ENCODE measurements at regions not wholly inside any gene's neighbourhood (a gene's known extent, or its start where the extent isn't known, plus 50 kb on each side); places are given as distances from the start of the nearest gene placed in this dataset.
"Not testable (repeated sequence)": the region's sequence is repeated elsewhere in the genome, so short reads cannot be mapped to it uniquely, and the experiment has no call there.

DNA sequence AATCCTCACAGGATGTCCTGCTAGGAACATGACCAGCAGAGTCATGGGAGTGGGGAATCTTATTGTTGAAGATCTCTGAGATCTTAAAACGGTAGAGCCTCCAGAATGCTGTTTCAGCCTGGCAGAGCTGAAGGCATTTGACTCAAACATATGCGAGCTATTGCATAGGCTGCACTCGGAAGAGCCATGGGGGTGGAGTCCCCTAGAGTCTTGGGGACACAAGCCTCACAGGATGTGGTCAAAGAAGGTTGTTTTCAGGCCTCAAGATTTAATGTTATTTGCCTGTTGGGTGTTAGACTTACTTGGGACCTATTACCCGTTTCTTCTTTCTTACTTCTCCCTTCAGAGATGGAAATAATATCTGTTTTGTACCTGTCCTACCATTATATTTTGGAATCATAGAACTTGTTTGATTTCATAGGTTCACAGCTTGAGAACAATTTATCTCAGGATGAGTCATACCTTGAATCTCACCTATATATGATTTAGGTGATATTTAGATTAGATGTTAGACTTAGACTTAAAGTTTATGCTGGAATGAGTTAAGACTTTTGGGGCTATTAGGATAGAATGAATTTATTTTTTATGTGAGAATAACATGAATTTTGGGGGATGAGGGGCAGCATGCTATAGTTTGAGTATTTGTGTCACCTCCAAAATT, 172.2 kb upstream of the ATP2B1 start:
- no peak for DNase-seq (ENCODE audit: low read depth in 2 of 2)

DNA sequence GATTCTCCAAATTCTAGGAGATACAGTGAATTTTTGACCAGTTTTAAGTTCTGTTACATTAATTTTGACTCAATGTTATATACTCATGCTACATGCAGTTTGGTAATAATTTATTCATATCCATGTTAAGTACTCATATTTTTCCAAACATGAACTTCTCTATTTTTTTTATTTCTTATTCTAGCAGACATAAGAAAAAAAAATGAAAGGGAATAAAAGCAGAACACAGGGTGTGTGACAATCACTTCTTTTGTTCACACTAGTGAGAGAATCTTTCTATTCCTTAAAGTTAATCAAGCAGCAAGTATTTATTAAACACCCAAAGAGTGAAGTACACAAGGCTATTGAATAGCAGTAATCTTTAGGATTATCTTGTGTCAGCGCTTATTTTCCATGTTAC, 171.1 kb upstream of the ATP2B1 start:
- DNase-seq (ENCODE audit: low read depth in 2 of 2) = no peak

DNA sequence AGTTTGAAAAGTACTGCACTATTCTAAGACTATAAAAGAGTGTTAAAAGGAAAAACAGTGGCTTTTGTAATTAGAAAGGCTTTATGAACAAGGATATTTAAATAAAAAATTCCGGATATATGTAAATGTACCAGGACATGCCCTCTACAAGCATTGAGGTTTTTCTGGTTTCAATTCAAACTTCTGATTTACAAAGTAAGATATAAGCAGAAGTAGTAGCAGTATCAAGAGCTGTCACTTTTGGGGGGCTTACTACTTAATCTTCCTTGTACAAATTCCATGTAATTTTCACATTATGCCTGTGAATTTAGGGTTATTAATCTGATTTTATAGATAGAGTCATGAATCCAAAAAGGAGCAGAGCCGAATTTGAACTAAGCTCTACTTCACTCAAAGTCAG, 170.3 kb upstream of the ATP2B1 start:
- DNase-seq (ENCODE audit: low read depth in 2 of 2) = no peak

DNA sequence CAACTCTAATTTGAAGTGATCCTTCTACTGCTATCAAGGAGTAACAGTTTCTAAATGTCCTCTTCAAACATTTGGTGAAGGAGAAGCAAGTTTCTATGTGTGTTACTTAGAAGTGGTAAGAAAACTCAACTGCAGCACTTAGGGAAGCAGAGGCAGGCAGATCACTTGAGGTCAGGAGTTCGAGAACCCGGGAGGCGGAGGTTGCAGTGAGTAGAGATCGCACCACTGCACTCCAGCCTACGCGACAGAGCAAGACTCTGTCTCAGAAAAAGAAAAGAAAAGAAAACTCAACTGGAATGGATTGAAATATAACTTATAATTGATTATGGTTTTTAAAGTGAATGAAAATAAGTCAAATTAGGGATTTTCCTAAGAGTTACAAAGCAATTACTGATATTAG, 169.7 kb upstream of the ATP2B1 start:
- DNase-seq (ENCODE audit: low read depth in 2 of 2) = no peak

DNA sequence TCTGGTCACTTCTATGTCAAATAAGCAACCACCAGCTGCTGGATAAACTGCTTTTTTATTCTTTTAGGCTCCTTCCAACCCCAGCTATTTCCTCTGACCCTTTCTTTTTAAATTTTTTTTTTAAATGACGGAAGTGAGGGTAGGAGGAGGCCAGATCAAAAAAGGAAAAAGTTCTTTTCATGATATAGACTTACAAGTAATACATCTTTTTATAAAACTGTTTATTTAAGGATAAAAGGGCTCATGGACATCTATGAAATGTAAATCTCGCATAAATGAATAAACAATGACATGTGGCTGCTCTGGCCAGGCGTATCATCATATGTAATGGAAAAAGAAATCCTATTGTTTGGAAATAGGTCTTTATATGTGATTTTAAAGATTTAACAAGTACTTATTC, 169.0 kb upstream of the ATP2B1 start:
- no peak for DNase-seq (ENCODE audit: low read depth in 2 of 2)

DNA sequence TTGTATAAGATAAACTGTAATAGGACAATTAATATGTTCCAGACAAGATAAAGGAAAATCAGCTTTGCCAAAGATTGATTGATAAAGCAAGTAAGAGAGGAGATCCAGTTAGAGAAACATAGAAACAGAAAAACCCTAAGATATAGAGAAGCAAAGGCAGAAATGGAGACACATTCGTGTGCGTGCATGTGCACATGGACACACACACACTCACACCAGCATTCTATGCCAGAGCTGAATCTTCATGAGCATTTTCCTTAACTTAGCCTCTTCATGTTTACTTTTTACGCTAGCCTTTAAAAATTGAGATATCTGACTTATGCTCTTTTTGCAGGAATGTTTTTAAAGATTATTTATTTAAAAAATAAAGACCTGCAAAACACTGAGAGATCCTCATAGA, 168.5 kb upstream of the ATP2B1 start:
- DNase-seq (ENCODE audit: low read depth in 2 of 2) = no peak

DNA sequence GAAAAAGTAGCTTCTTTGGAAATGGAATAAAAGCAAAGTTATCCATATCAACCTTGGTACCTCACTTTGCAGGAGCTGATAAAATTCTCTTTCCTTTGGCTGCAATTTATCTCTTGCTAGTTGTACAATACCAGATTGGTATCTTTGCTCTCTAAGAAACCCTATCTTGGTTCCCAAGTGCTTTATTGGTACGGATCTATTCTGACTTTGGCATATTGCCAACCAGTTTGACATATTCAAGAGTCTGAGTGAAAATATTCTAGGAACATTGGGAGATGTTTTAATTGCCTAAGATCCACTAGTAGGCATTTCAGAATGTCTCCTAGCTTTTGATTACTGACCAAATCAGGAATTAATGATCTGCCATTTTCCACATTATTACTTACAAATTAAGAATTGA, 167.2 kb upstream of the ATP2B1 start:
- DNase-seq (ENCODE audit: low read depth in 2 of 2) = no peak

DNA sequence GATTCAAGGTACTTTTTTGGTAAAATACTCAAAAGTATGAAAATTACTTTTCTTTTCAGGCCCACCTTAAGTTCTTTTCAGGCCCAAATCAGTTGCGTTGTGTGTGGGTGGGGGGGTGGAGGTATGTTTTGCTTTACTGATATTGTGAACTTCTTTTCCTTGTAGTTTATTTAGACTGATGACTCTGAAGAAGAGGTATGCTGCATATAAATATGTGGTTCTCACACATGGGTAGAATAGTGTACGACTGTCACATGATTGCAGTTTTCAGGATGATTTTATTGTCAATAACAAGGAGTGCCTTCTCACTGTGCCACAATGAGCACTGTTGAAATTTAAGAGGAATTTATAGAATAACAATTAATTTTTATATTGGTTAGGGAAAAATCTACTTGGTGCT, 166.6 kb upstream of the ATP2B1 start:
- DNase-seq (ENCODE audit: low read depth in 2 of 2) = no peak

DNA sequence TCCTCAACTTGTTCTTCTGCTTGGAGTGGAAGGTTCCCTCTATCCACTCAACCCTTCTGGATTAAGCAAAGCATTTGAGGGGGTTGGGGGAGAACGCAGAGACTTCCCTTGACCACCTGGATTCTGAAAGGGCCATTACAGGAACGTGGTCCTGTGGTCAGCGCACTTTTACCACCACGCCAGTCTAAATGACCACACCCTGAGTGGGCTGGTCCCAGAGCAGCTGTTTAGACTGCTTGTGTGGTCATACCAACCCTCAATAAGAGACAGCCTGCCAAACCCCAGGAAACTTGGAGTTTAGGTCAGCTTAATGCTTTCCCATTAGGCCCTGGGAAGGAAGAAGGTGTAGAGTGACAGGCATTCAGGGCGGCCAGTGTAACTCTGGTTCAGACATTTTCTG, 165.5 kb upstream of the ATP2B1 start:
- DNase-seq (ENCODE audit: low read depth in 2 of 2) = no peak

DNA sequence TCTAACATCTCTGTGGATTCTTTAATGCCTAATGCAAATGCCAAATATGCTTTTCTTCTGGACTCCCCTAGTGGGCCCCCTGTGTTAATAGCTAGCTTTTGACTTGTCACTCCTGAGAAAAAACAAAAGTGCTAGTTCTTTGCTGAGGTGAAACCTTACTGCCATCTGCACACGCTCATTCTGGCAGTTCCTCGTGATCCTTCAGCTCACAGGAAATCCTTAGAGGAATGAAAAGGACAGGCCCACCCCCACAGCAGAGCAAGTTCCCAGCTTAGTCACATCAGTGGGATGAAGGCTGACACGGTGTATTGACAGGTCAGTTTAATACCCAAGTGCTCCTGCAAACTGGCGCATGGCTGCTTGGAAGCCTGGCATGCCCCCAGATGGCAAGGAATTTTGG, 165.1 kb upstream of the ATP2B1 start:
- DNase-seq (ENCODE audit: low read depth in 2 of 2) = no peak

DNA sequence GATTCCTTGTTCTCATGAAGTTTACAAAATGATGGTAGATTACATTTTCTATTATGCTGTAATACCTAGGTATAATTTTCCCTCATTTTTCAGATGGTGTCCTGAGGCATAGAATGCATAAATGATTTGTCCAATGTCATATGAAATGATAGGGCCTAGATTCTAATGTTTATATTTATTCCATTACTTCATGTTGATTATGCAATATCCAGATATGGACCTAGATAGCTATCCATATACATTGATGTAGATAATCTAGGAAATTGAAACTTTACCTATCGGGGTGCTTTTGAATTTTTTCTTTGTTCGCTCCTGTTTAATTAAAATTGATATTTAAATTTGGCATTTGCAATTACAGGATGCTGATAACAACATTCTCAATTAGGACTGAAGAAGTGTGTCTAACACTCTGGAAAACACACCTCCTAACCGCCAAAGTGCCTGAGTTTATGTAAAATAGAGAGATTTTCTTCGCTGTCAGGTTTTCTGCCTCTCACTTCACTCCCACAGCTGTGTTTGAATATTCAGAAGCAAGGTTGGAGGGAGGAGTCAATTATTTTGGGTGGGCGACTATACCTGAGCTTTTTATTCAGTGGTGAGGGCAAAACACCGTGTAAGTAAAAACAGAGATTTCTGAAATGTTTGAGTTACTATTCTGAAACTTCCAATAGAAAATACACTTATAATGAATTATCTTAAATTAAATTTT, 164.4 kb upstream of the ATP2B1 start:
- no peak for DNase-seq (ENCODE audit: low read depth in 2 of 2)

DNA sequence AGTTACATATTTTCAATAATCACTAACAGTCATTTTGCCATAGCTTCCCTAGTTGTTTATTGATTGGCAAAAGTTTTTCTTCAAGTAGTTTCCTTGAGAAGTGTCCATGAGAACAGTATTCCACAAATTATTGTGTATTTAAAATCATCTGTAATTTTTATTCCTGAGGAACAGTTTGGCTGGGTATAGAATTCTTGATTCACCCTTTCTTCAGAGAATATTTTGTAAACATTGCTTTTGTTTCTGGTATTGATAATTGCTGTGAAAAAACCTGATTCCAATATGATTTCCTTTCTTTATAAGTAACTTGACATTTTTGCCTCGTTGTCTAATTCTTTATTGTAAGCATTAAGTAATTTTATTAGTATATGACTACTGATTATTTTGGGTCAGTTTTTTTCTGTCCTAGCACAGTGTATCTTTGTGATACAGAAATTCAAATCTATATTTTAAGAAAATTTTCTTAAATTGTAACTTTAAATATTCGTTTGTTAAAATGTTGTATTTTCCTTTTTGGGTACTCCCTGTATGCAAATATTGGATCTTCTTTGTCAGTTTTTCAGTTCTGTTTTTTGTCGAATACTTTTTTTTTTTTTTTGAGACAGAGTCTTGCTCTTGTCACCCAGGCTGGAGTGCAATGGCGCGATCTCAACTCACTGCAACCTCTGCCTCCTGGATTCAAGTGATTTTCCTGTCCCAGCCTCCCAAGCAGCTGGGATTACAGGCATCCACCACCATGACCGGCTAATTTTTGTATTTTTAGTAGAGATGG, 162.0 kb upstream of the ATP2B1 start:
- DNase-seq (ENCODE audit: low read depth in 2 of 2) = no peak

DNA sequence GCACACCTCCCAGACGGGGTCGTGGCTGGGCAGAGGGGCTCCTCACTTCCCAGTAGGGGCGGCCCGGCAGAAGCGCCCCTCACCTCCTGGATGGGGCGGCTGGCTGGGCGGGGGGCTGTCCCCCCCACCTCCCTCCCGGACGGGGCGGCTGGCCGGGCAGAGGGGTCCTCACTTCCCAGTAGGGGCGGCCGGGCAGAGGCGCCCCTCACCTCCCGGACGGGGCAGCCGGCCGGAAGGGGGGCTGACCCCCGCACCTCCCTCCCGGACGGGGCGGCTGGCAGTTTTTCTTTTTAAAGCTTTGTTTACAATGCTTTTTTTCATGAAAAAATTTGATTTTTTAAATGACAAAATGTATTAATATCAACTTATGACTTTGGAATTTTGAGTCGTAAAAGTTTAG, 159.0 kb upstream of the ATP2B1 start:
- not testable (repeated sequence) for DNase-seq (ENCODE audit: low read depth in 2 of 2)

DNA sequence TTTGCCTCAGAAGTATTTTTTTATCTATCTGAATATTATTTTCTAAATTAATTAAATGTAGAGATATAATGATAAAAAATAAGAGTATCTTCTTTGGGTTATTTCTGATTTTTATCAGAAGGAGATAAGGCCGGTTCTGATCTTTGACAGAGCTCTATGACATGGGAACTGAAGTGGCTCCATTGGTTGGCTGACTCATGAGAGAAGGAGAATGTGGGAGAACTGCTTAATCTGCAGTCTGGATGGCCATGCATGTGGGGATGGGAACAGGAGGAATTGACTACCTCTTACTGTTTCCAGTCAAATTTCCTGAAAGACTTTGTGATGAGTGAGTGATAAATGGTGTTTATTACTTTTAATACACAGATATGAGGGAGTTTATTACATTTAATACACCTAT, 155.8 kb upstream of the ATP2B1 start:
- DNase-seq (ENCODE audit: low read depth in 2 of 2) = no peak

DNA sequence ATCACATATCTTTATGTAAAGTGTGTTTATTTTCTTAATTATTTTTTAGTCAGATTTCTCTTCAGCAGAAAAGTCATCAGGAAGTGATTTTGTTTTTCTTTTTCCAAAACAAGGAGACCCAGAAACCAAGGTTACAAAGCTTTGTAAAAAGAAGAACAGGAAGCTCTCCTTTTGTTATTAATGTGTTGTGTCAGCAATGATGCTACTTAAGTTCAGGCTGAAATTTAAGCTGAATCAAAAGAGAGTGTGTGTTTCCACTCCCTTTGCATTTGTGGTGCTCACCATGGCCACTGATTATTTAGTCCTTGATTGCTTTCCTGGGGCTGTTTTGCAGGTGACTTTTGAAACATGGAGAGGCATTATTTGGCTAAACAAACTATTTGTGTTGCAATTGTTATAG, 155.3 kb upstream of the ATP2B1 start:
- DNase-seq (ENCODE audit: low read depth in 2 of 2) = no peak

DNA sequence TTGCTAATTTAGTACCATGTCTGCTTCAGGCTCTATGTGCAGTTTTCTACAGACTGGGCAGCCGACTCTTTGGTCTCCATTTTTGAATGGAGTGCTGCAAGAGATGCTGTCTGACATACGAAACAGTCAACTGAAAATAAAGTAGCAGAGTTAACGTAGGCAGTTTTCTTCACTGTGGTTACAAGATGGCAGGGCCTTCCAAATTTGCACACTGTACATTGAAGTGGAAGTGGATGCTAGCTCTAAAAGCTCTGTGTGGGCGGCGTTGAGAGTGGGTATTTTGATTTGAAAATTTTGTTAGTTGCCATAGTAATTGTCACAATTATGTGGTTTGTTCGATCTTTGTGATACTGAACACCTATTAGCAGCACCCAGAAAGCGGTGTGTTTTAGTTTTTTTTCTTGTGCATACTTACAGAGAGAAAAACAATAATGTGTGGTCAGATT, 154.9 kb upstream of the ATP2B1 start:
- peak in 1 of 2 donors; percentile 40 for DNase-seq (ENCODE audit: low read depth in 2 of 2)

DNA sequence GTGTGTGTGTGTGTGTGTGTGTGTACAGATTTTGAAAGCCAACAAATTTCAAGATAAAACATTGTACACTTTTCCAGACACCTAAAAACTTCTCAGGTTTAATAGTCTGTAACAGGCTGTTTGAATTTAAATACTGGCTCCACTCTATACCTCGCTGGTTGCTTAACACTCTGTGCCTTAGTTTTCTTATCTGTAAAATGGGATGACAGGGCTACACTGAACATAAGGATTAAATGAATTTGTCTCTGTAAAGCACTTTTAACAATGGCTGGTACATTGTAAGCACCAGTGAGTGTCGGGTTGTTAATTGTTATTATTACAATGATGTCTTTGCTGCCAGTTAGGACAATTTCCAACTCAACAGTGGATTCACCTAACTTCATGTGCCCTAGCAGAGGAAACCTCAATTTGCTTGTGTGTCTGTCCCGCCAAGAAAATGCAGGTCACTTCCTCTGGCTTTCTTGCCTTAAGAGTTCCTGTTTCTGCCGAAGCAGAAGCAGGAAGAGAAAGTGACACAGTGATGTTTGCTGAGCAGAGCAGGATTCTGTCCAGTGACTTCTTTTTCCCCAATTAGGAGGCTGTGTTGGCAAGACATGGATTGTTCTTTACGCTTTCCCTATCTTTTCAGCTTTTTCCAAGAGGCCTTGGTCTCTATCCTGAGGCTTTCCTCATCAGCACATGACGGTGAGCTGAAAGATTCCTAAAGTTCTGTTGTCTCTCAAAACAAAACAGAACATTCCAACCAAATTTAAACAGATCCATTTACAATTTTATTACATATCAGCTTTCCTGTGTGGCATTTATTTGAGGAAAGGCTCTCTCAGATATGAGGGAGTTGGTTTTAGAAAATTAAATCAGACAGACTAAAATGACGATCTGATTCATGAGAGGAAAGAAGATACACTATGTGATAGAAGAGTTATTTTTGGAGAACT, 154.1 kb upstream of the ATP2B1 start:
- no peak for DNase-seq (ENCODE audit: low read depth in 2 of 2)

DNA sequence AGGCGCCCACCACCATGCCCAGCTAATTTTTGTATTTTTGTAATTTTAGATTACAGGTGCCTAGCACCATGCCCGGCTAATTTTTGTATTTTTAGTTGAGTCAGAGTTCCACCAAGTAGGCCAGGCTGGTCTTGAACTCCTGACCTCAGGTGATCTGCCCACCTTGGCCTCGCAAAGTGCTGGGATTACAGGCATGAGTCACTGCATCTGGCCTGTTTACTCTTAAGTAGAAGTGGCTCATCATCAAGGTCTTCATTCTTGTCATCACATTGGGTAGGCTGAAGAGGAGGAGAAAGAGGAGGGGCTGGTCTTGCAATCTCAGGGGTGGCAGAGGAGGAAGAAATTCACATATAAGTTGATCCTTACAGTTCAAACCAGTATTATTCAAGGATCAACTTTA, 152.4 kb upstream of the ATP2B1 start:
- no peak for DNase-seq (ENCODE audit: low read depth in 2 of 2)

DNA sequence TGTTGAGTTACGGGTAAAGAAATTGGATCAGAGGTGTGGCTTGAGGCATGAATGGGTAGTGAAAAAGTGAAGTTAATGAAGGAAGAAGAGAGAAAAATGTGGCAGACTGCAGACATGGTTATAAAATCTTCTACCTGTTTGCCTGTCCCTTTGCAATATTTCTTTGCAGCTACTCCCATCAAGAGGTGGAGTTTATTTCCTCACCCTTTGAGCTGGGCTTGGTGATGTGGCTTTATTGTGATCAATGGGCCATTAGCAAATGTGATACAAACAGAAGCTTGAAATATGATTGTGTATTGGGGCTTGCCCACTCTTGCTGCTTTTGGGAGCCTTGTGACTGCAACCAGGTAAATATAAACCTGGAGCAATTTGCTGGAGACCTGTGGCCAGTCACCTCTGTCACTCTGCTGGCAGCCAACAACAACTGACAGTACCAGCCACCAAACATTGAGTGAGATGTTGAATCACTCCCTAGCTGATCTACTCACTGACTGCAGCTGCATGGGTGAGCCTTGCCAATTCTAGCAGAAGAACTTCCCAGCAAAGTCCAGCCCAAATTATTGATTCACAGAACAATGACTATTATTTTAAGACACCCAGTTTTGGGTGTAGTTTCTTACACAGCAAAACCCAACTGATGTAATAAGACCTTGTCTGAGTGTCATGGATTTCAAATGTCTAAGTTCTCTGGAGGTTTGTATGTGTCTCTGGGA, 151.0 kb upstream of the ATP2B1 start:
- no peak for DNase-seq (ENCODE audit: low read depth in 2 of 2)

DNA sequence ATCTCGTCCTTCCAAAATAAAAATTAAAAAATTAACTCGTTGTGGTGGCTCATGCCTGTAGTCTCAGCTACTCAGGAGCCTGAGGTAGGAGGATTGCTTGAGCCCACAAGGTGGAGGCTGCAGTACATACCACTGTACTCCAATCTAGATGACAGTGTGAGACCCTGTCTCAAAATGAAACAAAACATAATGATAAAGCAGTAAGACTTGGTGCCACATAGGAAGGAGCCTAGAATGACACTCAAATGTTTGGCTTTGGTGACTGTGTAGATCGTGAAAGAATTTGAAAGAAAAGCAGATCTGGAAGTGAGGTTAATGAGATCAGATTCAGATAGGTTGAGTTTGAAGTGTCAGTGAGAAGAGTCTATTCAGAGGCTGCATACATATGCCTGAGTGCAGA, 150.1 kb upstream of the ATP2B1 start:
- DNase-seq (ENCODE audit: low read depth in 2 of 2) = no peak

DNA sequence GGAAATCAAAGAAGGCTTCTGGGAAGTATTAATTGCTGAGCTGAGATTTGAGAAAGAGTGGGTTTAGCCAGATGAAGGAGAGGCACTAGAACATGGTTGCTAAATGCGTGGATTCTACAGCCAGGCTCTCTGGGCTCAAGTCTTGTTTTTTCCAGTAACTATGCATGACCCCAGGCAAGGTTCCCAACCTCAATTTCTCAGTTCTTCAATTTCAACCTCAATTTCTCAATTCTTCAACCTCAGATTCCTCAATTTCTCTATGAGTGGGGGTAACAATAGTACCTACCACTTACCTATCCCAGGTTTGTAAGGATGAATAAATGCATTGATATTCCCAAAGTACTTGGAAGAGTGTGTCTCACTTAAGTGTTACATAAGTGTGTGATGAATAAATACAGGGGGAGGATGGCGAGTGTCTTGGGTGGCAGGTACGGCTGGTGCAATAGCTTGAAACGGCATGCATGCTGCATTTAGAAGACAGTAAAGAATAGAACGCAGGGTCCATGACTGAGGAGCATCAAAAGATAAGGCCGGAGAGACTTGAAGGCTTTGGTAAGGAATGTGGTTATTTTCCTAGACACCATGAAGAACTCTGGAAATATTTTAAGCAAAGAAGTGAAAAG, 149.1 kb upstream of the ATP2B1 start:
- no peak for DNase-seq (ENCODE audit: low read depth in 2 of 2)

Measured in stimulated activated CD8-positive, alpha-beta memory T cell treated with anti-CD3 and anti-CD28 coated beads, Interleukin-15, amount 100 ng/mL, for 4 hours (primary cell).